ENCODE measurements at regions not wholly inside any gene's neighbourhood (a gene's known extent, or its start where the extent isn't known, plus 50 kb on each side); places are given as distances from the start of the nearest gene placed in this dataset.

- Histone ChIP-seq H3K4me3 (no peak overlapping the region), H3K36me3 (no peaks in the 10 kb centered on the region), H3K27ac (no peak overlapping the region), H3K27me3 (no peaks in the 10 kb centered on the region), H3K9me3 (no peaks in the 10 kb centered on the region), H3K4me1 (no peaks in the 10 kb centered on the region)
- WGBS (ENCODE audit: insufficient coverage, low coverage, low lambda C conversion rate, missing lambda C conversion rate): 61% methylated on average over 4 of the region's 5 CpGs
- no peak for TF ChIP-seq CTCF (IDR thresholded peaks at IDR 0.05)
- no peak for TF ChIP-seq POLR2A (IDR thresholded peaks at IDR 0.05)
- DNase-seq: no peak
- intact Hi-C loops (cut with DNase I): no loop called here
- ATAC-seq: no peak
Measured at GRCh38 chr2:217098435-217098834, 238.6 kb upstream of the TNP1 start.

- Histone ChIP-seq H3K36me3 (no peaks in the 10 kb centered on the region), H3K27ac (no peak overlapping the region), H3K9me3 (no peaks in the 10 kb centered on the region), H3K27me3 (no peaks in the 10 kb centered on the region), H3K4me3 (no peak overlapping the region), H3K4me1 (no peaks in the 10 kb centered on the region)
- intact Hi-C loops (cut with DNase I): no loop called here
- TF ChIP-seq CTCF (IDR thresholded peaks at IDR 0.05): no peak
- no peak for TF ChIP-seq POLR2A (IDR thresholded peaks at IDR 0.05)
- no peak for DNase-seq
- ATAC-seq: no peak
- 67% methylated on average over 2 of the region's 2 CpGs for WGBS (ENCODE audit: insufficient coverage, low coverage, low lambda C conversion rate, missing lambda C conversion rate)
Measured at GRCh38 chr2:217097346-217097745, 237.5 kb upstream of the TNP1 start.

- no peak for ATAC-seq
- TF ChIP-seq POLR2A (IDR thresholded peaks at IDR 0.05) (no peak), CTCF (IDR thresholded peaks at IDR 0.05) (no peak)
- H3K27ac ChIP-seq: no peak overlapping the region
- no peaks in the 10 kb centered on the region for H3K27me3 ChIP-seq
- no peaks in the 10 kb centered on the region for H3K36me3 ChIP-seq
- DNase-seq: no peak
- intact Hi-C loops (cut with DNase I): no loop called here
- WGBS (ENCODE audit: insufficient coverage, low coverage, low lambda C conversion rate, missing lambda C conversion rate): 63% methylated on average over 6 of the region's 7 CpGs
- H3K4me1 ChIP-seq: no peaks in the 10 kb centered on the region
- H3K9me3 ChIP-seq: no peaks in the 10 kb centered on the region
- no peak overlapping the region for H3K4me3 ChIP-seq
Measured at GRCh38 chr2:217096474-217097225, 236.8 kb upstream of the TNP1 start.

GRCh38 chr2:217095511-217096205 is 235.8 kb upstream of the TNP1 start:
- H3K36me3 ChIP-seq: no peaks in the 10 kb centered on the region
- TF ChIP-seq POLR2A (IDR thresholded peaks at IDR 0.05): no peak
- no peak for TF ChIP-seq CTCF (IDR thresholded peaks at IDR 0.05)
- WGBS (ENCODE audit: insufficient coverage, low coverage, low lambda C conversion rate, missing lambda C conversion rate): 35% methylated on average over 4 of the region's 4 CpGs
- no peaks in the 10 kb centered on the region for H3K9me3 ChIP-seq
- DNase-seq (no peak), ATAC-seq (no peak)
- no peak overlapping the region for H3K27ac ChIP-seq
- H3K4me3 ChIP-seq: no peak overlapping the region
- intact Hi-C loops (cut with DNase I): no loop called here
- no peaks in the 10 kb centered on the region for H3K4me1 ChIP-seq
- no peaks in the 10 kb centered on the region for H3K27me3 ChIP-seq
